Neural progenitor cell (in vitro differentiated cells): ENCODE measurements at regions not wholly inside any gene's neighbourhood (a gene's known extent, or its start where the extent isn't known, plus 50 kb on each side); places are given as distances from the start of the nearest gene placed in this dataset.

ENCODE experiments used
- DNase-seq: peaks from one replicate; pipeline ENCODE4 v3.0.0-alpha.2; 2016; ENCODE audit warnings: low spot score
- H2AFZ ChIP-seq: fragments of 200-600 bp; sonication (generic); replicated peaks from 2 replicates; pipeline ENCODE4 v1.6.1; 2016; ENCODE audit warnings: antibody characterized with exemption
- H3F3A ChIP-seq: fragments of 200-600 bp; sonication (generic); 2 replicates; pipeline ENCODE4 v1.6.1; 2016; ENCODE audit warnings: antibody characterized with exemption, low read depth
- H3K27ac ChIP-seq: fragments of 200-600 bp; sonication (generic); 2 replicates; pipeline ENCODE4 v1.5.1; 2016; ENCODE audit warnings: mild to moderate bottlenecking
- H3K27me3 ChIP-seq: fragments of 200-600 bp; sonication (generic); 2 replicates; pipeline ENCODE4 v1.6.1; 2016; ENCODE audit warnings: mild to moderate bottlenecking, moderate library complexity
- H3K36me3 ChIP-seq: fragments of 200-600 bp; sonication (generic); 2 replicates; pipeline ENCODE4 v1.5.1; 2016
- H3K4me1 ChIP-seq: fragments of 200-600 bp; sonication (generic); 2 replicates; pipeline ENCODE4 v1.6.1; 2016; ENCODE audit warnings: mixed run types
- H3K4me2 ChIP-seq: fragments of 200-600 bp; sonication (generic); 2 replicates; pipeline ENCODE4 v1.6.1; 2016
- H3K4me3 ChIP-seq: fragments of 200-600 bp; sonication (generic); 2 replicates; pipeline ENCODE4 v1.5.1; 2016
- H3K79me2 ChIP-seq: fragments of 200-600 bp; sonication (generic); 2 replicates; pipeline ENCODE4 v1.6.1; 2016; ENCODE audit warnings: low read depth
- H3K9ac ChIP-seq: fragments of 200-600 bp; sonication (generic); 2 replicates; pipeline ENCODE4 v1.6.1; 2016
- H3K9me3 ChIP-seq: fragments of 200-600 bp; sonication (generic); 2 replicates; pipeline ENCODE4 v1.5.1; 2016; ENCODE audit warnings: low read depth
- H4K20me1 ChIP-seq: fragments of 200-600 bp; sonication (generic); 2 replicates; pipeline ENCODE4 v1.6.1; 2016; ENCODE audit warnings: low read depth
- H3K27ac Mint-ChIP-seq: 3 replicates; pipeline ENCODE4 v1.8.0; 2021; ENCODE audit warnings: mixed read lengths
- H3K27me3 Mint-ChIP-seq: 2 replicates; pipeline ENCODE4 v1.8.0; 2022; ENCODE audit warnings: low read depth, mild to moderate bottlenecking, inconsistent platforms, moderate library complexity, mixed read lengths; ENCODE audit not compliant: insufficient read depth
- H3K36me3 Mint-ChIP-seq: 3 replicates; pipeline ENCODE4 v1.8.0; 2021; ENCODE audit warnings: mixed read lengths
- H3K4me1 Mint-ChIP-seq: 3 replicates; pipeline ENCODE4 v1.8.0; 2021; ENCODE audit warnings: mixed read lengths
- H3K4me3 Mint-ChIP-seq: 3 replicates; pipeline ENCODE4 v1.8.0; 2021; ENCODE audit warnings: mild to moderate bottlenecking, moderate library complexity, mixed read lengths
- H3K9me3 Mint-ChIP-seq: 3 replicates; pipeline ENCODE4 v1.8.0; 2020; ENCODE audit warnings: mixed read lengths
- EZH2 ChIP-seq: fragments of 200-600 bp; sonication (generic); IDR thresholded peaks from 2 replicates; pipeline ENCODE4 v1.6.1; 2017; ENCODE audit warnings: antibody characterized with exemption, mild to moderate bottlenecking, moderate library complexity
- EZH2phosphoT487 ChIP-seq: fragments of 200-600 bp; sonication (generic); IDR thresholded peaks from 2 replicates; pipeline ENCODE4 v1.6.1; 2017; ENCODE audit warnings: antibody characterized with exemption
- TF ChIP-seq, protein P1 (sequence below): fragments of 200-600 bp; sonication (generic); IDR thresholded peaks from 2 replicates; pipeline ENCODE4 v1.5.1; 2017; ENCODE audit warnings: antibody characterized with exemption, mild to moderate bottlenecking

DNA sequence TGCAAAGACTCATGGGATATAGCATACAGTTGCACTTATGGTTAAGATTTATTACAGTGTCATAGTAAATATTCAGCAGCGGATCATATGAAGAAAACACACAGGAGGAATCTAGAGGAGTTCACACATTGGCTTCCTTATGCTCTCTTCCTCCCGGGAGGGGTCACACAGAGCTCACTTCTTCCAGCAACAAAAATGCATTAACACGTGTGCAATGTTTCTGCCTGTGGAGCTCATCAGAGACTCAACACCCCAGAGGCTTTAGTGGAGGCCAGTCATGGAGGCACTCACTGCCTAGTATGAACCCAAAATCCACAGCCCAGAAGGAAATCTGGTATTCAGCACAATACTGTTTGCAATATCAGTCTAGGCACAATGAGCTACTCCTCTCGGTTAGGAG is 202.8 kb upstream of the PRSS1 start:
- Mint-ChIP-seq H3K4me1 (no peaks in the 10 kb centered on the region), H3K27me3 (no peaks in the 10 kb centered on the region), H3K9me3 (no peaks in the 10 kb centered on the region), H3K36me3 (no peaks in the 10 kb centered on the region), H3K27ac (no peak overlapping the region), H3K4me3 (no peak overlapping the region)
- Histone ChIP-seq H3K9ac (no peak overlapping the region), H3K79me2 (no peaks in the 10 kb centered on the region), H3K36me3 (no peaks in the 10 kb centered on the region), H3K27ac (no peak overlapping the region), H3K4me1 (no peaks in the 10 kb centered on the region), H3K27me3 (no peaks in the 10 kb centered on the region), H4K20me1 (no peaks in the 10 kb centered on the region), H3F3A (no peaks in the 10 kb centered on the region), H2AFZ (no peak overlapping the region), H3K4me2 (no peak overlapping the region), H3K4me3 (no peak overlapping the region), H3K9me3 (no peaks in the 10 kb centered on the region)
- TF ChIP-seq, protein P1, sequence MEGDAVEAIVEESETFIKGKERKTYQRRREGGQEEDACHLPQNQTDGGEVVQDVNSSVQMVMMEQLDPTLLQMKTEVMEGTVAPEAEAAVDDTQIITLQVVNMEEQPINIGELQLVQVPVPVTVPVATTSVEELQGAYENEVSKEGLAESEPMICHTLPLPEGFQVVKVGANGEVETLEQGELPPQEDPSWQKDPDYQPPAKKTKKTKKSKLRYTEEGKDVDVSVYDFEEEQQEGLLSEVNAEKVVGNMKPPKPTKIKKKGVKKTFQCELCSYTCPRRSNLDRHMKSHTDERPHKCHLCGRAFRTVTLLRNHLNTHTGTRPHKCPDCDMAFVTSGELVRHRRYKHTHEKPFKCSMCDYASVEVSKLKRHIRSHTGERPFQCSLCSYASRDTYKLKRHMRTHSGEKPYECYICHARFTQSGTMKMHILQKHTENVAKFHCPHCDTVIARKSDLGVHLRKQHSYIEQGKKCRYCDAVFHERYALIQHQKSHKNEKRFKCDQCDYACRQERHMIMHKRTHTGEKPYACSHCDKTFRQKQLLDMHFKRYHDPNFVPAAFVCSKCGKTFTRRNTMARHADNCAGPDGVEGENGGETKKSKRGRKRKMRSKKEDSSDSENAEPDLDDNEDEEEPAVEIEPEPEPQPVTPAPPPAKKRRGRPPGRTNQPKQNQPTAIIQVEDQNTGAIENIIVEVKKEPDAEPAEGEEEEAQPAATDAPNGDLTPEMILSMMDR, result no peak
- TF ChIP-seq EZH2phosphoT487 (no peak), EZH2 (no peak)
- DNase-seq, result no peak

DNA sequence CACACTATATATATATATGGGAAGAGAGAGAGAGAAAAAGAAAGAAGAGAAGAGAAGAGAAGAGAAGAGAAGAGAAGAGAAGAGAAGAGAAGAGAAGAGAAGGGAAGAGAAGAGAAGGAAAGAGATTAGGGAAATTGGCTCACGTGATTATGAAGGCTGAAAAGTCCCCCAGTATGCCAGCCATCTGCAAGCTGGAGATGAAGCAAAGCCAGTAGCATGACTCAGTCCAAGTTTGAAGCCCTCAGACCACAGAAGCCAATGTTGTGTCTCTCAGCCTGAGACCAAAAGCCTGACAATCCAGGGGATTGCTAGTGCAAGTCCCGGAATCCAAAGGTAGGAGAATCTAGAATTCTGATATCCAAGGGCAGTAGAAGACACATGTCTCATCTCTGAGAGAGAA is 206.3 kb upstream of the PRSS1 start:
- no peaks in the 10 kb centered on the region for H3K27me3 Mint-ChIP-seq
- no peaks in the 10 kb centered on the region for H3K27me3 ChIP-seq
- no peaks in the 10 kb centered on the region for H3K79me2 ChIP-seq
- no peaks in the 10 kb centered on the region for H4K20me1 ChIP-seq
- no peak overlapping the region for H3K27ac Mint-ChIP-seq
- no peak overlapping the region for H3K9ac ChIP-seq
- H2AFZ ChIP-seq, result no peak overlapping the region
- H3K4me3 ChIP-seq, result no peak overlapping the region
- no peaks in the 10 kb centered on the region for H3K9me3 Mint-ChIP-seq
- H3K4me1 ChIP-seq, result no peaks in the 10 kb centered on the region
- H3K4me3 Mint-ChIP-seq, result no peak overlapping the region
- no peaks in the 10 kb centered on the region for H3K36me3 Mint-ChIP-seq
- H3K27ac ChIP-seq, result no peak overlapping the region
- no peaks in the 10 kb centered on the region for H3K9me3 ChIP-seq
- H3F3A ChIP-seq, result no peaks in the 10 kb centered on the region
- H3K4me2 ChIP-seq, result no peak overlapping the region
- no peaks in the 10 kb centered on the region for H3K4me1 Mint-ChIP-seq
- H3K36me3 ChIP-seq, result no peaks in the 10 kb centered on the region
- no peak for DNase-seq
- TF ChIP-seq, protein P1, result no peak
- TF ChIP-seq EZH2, result no peak
- TF ChIP-seq EZH2phosphoT487, result no peak

DNA sequence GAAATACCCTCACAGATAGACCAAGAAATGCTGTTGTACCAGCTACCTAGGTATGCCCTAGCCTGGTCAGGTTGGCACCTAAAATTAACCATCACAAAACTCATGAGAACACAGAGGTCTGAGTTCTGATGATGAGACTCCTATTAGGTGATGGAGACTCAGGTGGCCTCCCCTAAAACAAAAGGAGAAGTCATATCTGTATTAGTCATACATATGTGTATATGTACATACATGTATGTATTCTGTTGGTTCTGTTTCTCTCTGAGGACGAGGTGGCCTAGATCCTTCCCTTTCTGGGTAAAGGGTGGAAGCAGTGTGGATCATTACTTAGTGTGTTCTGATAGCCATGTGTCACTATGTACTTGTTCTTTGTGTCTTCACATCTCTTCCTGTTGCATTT is 207.2 kb upstream of the PRSS1 start:
- Histone ChIP-seq H3K9ac (no peak overlapping the region), H3K79me2 (no peaks in the 10 kb centered on the region), H3K4me2 (no peak overlapping the region), H3F3A (no peaks in the 10 kb centered on the region), H3K9me3 (no peaks in the 10 kb centered on the region), H3K27me3 (no peaks in the 10 kb centered on the region), H3K4me3 (no peak overlapping the region), H3K36me3 (no peaks in the 10 kb centered on the region), H4K20me1 (no peaks in the 10 kb centered on the region), H2AFZ (no peak overlapping the region), H3K4me1 (no peaks in the 10 kb centered on the region), H3K27ac (no peak overlapping the region)
- no peak for TF ChIP-seq EZH2phosphoT487
- TF ChIP-seq, protein P1, result no peak
- TF ChIP-seq EZH2, result no peak
- Mint-ChIP-seq H3K27me3 (no peaks in the 10 kb centered on the region), H3K36me3 (no peaks in the 10 kb centered on the region), H3K27ac (no peak overlapping the region), H3K9me3 (no peaks in the 10 kb centered on the region), H3K4me1 (no peaks in the 10 kb centered on the region), H3K4me3 (no peak overlapping the region)
- DNase-seq, result no peak

DNA sequence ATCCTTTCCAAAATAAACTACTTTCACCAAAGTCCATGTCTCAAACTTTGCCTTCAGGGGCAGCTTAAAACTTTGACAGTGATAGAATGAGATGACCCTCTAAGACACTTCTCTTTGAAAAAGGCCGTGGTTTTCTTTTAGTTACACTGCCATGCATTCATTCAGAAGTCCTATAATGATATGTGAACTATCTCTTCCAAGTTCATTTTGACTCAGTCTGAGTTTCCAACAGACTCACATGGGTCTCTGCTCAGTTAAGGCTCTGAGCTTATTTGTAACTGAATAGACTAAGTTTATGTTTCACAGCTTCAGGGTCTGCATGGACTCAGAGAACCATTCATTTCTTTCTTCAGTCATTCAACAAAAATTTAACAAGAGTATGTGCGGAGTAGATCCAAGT is 208.9 kb upstream of the PRSS1 start:
- H3K79me2 ChIP-seq, result no peaks in the 10 kb centered on the region
- H4K20me1 ChIP-seq, result no peaks in the 10 kb centered on the region
- H3K9me3 ChIP-seq, result no peaks in the 10 kb centered on the region
- Mint-ChIP-seq H3K27ac (no peak overlapping the region), H3K27me3 (no peaks in the 10 kb centered on the region), H3K4me3 (no peak overlapping the region), H3K9me3 (no peaks in the 10 kb centered on the region), H3K36me3 (no peaks in the 10 kb centered on the region), H3K4me1 (no peaks in the 10 kb centered on the region)
- no peaks in the 10 kb centered on the region for H3K4me1 ChIP-seq
- no peak overlapping the region for H3K4me3 ChIP-seq
- no peaks in the 10 kb centered on the region for H3K36me3 ChIP-seq
- no peak overlapping the region for H3K27ac ChIP-seq
- no peak for TF ChIP-seq EZH2
- no peak for TF ChIP-seq EZH2phosphoT487
- TF ChIP-seq, protein P1, result no peak
- H2AFZ ChIP-seq, result no peak overlapping the region
- H3K4me2 ChIP-seq, result no peak overlapping the region
- H3K27me3 ChIP-seq, result no peaks in the 10 kb centered on the region
- no peaks in the 10 kb centered on the region for H3F3A ChIP-seq
- no peak overlapping the region for H3K9ac ChIP-seq
- no peak for DNase-seq
